NCI-H2227 treated with DMSO at 0.1 percent for 48 hours (cell line): ENCODE measurements at regions not wholly inside any gene's neighbourhood (a gene's known extent, or its start where the extent isn't known, plus 50 kb on each side); places are given as distances from the start of the nearest gene placed in this dataset.
"Not testable (repeated sequence)": the region's sequence is repeated elsewhere in the genome, so short reads cannot be mapped to it uniquely, and the experiment has no call there.

ENCODE experiments used
- DNase-seq: peaks from one replicate; lab custom pipeline; 2025; lab: John Stamatoyannopoulos, UW

DNA sequence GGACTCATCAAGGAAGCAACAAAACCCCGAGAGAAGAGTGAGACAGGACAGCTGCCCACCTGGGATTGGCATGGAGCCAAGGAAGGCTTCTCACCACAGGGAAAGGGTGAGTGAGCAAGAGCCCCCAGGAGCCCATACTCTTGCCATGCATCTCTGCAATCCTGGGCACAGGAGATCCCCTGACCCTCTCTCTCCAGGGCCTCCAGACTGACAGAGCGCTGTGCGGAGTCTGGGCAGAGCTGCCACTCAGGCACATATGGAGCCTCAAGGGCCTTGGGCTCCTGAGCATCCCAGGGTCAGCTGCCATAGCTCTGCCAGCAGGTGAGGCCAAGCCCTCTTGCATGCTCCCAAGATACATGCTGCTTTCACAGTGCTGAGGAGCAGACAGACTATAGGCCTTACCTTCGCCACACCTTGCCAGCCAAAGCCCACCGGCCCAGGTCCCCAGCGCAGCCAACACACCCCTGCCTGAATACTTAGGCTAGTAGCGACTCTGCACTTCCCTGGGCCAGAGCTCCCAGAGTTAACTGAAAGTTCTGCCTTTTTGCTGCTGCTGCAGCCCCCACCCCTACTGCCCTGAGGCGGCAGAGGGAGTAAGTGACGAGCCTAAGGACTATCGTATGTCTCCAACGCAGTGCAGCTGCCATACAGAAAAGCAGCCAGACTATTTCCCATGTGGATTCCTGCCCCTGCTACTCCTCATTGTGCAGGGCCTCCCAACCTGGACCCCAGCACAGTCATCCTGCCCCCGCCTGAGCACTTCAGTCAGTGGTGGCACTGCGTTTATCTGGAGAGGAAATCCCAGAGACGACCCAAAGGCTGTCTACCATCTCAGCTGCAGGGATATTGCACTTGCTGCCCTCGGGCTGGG is 251.6 kb downstream of the SPATA31A6 start:
- DNase-seq: not testable (repeated sequence)

DNA sequence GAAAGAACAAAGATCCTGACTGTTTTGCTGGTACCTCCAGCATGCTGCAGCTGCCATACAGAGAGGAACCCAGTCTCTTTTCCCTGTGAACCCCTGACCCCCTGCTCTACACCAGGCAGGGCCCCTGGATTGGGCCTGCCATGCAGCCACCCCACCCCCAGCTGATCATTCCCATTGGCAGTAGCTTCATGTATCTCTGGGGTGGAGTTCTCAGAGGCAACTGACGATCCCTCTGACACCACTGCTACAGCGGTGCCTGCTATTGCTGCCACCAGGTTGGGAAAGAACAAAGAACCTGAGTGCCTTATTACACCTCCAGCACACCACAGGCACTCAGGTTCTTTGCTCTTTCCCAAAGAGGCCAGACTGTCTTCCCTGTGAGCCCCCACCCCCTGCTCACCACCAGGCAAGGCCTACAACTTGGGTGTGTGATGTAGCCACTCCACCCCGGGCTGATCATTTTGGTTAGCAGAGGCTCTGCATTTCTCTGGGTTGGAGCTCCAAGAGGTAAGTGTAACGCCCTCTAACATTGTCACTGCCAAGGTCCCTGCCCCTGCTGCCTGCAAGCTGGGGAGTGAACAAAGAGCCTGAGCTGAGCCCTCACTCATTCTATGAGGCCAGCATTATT is 252.4 kb downstream of the SPATA31A6 start:
- DNase-seq: not testable (repeated sequence)

DNA sequence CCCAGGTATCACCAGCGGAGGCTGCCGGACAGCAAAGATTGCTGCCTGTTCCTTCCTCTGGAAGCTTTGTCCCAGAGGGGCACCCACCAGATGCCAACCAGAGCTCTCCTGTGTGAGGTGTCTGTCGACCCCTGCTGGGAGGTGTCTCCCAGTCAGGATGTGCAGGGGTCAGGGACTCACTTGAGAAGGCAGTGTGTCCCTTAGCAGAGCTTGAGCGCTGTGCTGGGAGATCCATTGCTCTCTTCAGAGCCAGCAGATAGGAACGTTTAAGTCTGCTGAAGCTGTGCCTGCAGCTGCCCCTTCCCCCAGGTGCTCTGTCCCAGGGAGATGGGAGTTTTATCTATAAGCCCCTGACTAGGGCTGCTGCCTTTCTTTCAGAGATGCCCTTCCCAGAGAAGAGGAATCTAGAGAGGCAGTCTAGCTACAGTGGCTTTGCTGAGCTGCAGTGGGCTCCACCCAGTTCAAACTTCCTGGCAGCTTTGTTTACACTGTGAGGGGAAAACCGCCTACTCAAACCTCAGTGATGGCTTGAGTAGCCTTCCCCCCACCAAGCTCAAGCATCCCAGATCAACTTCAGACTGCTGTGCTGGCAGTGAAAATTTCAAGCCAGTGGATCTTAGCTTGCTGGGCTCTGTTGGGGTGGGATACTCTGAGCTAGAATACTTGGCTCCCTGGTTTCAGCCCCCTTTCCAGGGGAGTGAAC is 253.7 kb downstream of the SPATA31A6 start:
- DNase-seq: not testable (repeated sequence)

GRCh38 chr9:42442680-42443079 is 259.2 kb downstream of the SPATA31A6 start:
- DNase-seq: not testable (repeated sequence)

- not testable (repeated sequence) for DNase-seq
Measured at GRCh38 chr9:42443414-42443813, 260.0 kb downstream of the SPATA31A6 start.

- DNase-seq: not testable (repeated sequence)
Measured at GRCh38 chr9:42461436-42461835, 278.0 kb downstream of the SPATA31A6 start.

- not testable (repeated sequence) for DNase-seq
Measured at GRCh38 chr9:42461863-42462262, 278.4 kb downstream of the SPATA31A6 start.

- DNase-seq: not testable (repeated sequence)
Measured at GRCh38 chr9:42463981-42464380, 280.5 kb downstream of the SPATA31A6 start.

DNA sequence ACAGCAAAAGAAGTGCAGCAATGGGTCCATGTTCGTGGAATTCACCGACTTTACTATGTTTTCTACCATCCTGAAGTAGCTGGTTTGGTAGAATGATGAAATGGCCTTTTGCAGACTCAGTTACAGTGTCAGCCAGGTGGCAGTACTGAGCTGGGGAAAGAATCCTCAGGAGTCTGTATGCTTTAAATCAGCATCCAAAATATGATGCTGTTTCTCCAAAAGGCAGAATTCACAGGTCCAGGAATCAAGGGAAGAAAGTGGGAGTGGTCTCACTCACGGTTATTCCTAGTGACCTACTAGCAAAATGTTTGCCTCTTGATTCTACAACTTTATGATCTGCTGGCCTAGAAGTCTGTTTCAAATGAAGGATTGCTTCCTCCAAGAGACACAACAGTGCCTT is 287.1 kb downstream of the SPATA31A6 start:
- not testable (repeated sequence) for DNase-seq

GRCh38 chr9:42490989-42491388 is 307.5 kb downstream of the SPATA31A6 start:
- DNase-seq: not testable (repeated sequence)

DNA sequence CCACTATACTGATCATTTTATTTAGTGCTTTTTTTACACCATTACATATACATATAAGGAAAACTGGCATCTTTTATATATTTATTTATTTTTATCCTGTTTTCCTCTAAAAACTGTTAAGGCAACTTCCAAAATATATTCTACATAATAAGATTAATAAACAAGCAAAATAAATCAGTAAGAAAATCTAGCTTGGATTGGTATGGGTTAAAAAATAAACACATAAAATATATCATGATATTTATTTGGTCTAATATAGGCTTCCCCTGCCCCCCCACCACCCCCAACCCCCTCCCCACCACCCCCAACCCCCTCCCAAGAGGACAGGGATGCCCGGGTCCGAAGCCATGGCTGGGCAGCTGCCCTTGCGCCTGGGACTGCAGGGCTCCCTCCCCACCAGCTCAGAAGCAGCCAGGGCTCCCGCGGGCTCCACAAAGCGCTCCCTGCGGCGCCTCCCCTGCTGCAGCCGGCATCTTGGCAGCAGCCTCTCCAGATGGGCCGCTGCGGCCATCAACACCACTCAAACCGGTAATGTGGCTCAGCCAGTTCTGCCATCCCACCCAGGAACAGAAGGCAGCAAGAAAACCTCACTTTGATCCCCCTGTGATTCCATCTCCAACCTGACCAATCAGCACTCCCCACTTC is 319.3 kb downstream of the SPATA31A6 start:
- not testable (repeated sequence) for DNase-seq

DNA sequence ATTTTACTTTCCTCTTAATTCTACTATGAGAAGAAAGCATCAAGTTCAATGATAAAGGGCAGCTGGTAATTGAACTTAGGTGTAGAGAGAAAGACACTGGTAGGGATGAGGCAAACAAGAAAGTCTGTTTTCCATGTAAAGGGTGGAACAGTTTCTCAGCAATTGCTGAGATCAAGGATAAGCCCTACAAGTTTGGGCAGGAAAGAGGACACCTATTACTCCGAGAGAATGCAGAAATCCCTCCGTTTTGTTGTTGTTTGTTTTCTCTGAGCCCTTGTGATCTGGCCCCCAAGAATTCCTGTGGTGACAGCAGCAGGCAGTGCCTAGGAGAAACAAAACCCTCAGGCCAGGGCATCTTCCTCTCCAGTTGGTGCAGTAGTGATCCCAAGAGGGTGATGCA is 324.7 kb downstream of the SPATA31A6 start:
- DNase-seq: not testable (repeated sequence)

- not testable (repeated sequence) for DNase-seq
Measured at GRCh38 chr9:42513535-42513934, 330.1 kb downstream of the SPATA31A6 start.

- not testable (repeated sequence) for DNase-seq
Measured at GRCh38 chr9:42534325-42534983, 351.0 kb downstream of the SPATA31A6 start.

DNA sequence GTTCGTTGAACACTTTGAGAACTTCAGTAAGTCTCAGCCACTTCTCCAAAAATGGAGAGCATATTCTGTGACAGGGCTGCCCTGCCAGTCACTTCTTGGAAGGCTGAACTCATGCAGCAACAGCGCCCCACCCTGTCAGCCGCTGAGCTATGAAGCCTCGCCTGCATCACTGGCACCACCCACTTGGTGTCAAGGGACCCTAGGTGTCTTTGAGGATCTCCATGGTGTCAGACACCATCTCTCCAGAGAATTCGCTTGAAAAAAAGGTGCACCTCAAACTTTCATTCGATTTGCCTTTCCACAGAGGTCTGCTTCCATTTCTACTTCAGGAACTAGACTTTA is 351.5 kb downstream of the SPATA31A6 start:
- not testable (repeated sequence) for DNase-seq

- not testable (repeated sequence) for DNase-seq
Measured at GRCh38 chr9:42550789-42551357, 367.4 kb downstream of the SPATA31A6 start.

- DNase-seq: not testable (repeated sequence)
Measured at GRCh38 chr9:42568530-42568929, 385.1 kb downstream of the SPATA31A6 start.

GRCh38 chr9:42568942-42569556 is 385.6 kb downstream of the SPATA31A6 start:
- DNase-seq: not testable (repeated sequence)

- DNase-seq: not testable (repeated sequence)
Measured at GRCh38 chr9:42577851-42578250, 394.4 kb downstream of the SPATA31A6 start.
